NCI-H345 (cell line): ENCODE measurements at regions not wholly inside any gene's neighbourhood (a gene's known extent, or its start where the extent isn't known, plus 50 kb on each side); places are given as distances from the start of the nearest gene placed in this dataset.
"Not testable (repeated sequence)": the region's sequence is repeated elsewhere in the genome, so short reads cannot be mapped to it uniquely, and the experiment has no call there.

Experiments used
- DNase-seq: peaks from one replicate; lab custom pipeline; 2025; lab: John Stamatoyannopoulos, UW

- DNase-seq, result no peak
Observed at GRCh38 chr2:17460371-17461086, 57.7 kb downstream of the RAD51AP2 start.

- DNase-seq, result no peak
Observed at GRCh38 chr2:17455343-17455742, 62.9 kb downstream of the RAD51AP2 start.

- not testable (repeated sequence) for DNase-seq
Observed at GRCh38 chr2:17446191-17446590, 72.0 kb downstream of the RAD51AP2 start.

- no peak for DNase-seq
Observed at GRCh38 chr2:17445744-17446143, 72.5 kb downstream of the RAD51AP2 start.

- DNase-seq, result no peak
Observed at GRCh38 chr2:17442334-17442733, 75.9 kb downstream of the RAD51AP2 start.

GRCh38 chr2:17441790-17442189, 76.5 kb downstream of the RAD51AP2 start:
- DNase-seq, result no peak

GRCh38 chr2:17441055-17441771, 77.0 kb downstream of the RAD51AP2 start:
- DNase-seq, result no peak

- no peak for DNase-seq
Observed at GRCh38 chr2:17430326-17430725, 87.9 kb downstream of the RAD51AP2 start.

- no peak for DNase-seq
Observed at GRCh38 chr2:17429130-17429529, 89.1 kb downstream of the RAD51AP2 start.

GRCh38 chr2:17427401-17427800, 90.8 kb downstream of the RAD51AP2 start:
- DNase-seq, result no peak

GRCh38 chr2:17426743-17427142, 91.5 kb downstream of the RAD51AP2 start:
- DNase-seq, result peak; percentile 24

- no peak for DNase-seq
Observed at GRCh38 chr2:17422061-17422460, 96.2 kb downstream of the RAD51AP2 start.

GRCh38 chr2:17416884-17417391, 101.3 kb downstream of the RAD51AP2 start:
- no peak for DNase-seq

GRCh38 chr2:17413036-17413435, 105.2 kb downstream of the RAD51AP2 start:
- no peak for DNase-seq

GRCh38 chr2:17401096-17401495, 117.1 kb downstream of the RAD51AP2 start:
- no peak for DNase-seq

- no peak for DNase-seq
Observed at GRCh38 chr2:17398770-17399169, 119.5 kb downstream of the RAD51AP2 start.

- no peak for DNase-seq
Observed at GRCh38 chr2:17388798-17389197, 129.4 kb downstream of the RAD51AP2 start.

- no peak for DNase-seq
Observed at GRCh38 chr2:17387591-17387990, 130.6 kb downstream of the RAD51AP2 start.

GRCh38 chr2:17386771-17387170, 131.5 kb downstream of the RAD51AP2 start:
- DNase-seq, result no peak

GRCh38 chr2:17380003-17380402, 138.2 kb downstream of the RAD51AP2 start:
- DNase-seq, result no peak

- DNase-seq, result no peak
Observed at GRCh38 chr2:17375262-17375661, 143.0 kb downstream of the RAD51AP2 start.

- no peak for DNase-seq
Observed at GRCh38 chr2:17373741-17374140, 144.5 kb downstream of the RAD51AP2 start.

- DNase-seq, result no peak
Observed at GRCh38 chr2:17373041-17373440, 145.2 kb downstream of the RAD51AP2 start.
